ENCODE measurements at regions not wholly inside any gene's neighbourhood (a gene's known extent, or its start where the extent isn't known, plus 50 kb on each side); places are given as distances from the start of the nearest gene placed in this dataset.

DNA sequence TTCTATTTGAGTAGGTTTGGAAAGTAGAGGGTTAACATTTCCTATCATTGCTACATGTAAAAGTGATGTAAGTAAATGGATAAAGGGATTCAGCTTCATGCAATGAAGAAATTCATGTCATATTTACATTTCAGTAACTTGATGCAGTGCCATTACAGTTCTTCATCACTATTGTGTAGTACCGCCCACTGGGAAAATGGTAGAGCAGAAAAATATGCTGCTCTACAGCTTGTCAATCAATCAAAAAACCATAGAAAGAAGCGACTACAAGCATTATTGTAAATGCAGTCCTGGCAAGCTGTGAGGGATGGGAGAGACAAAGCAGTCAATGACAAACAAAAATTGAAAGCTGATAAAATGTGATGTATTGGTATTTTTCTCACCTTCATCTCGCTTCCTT is 1597.9 kb downstream of the RPA4 start:
- Histone ChIP-seq H2BK120ac (replicated peaks; ENCODE audit: low read depth, low read length) (no peak overlapping the region), H3K4me2 (ENCODE audit: insufficient read depth in 1 of 2, low read depth in 2 of 2, low read length in 2 of 2) (no peak overlapping the region), H3K4me3 (ENCODE audit: extremely low read depth in 1 of 4, insufficient read depth in 2 of 4, low read depth in 3 of 4, low read length in 4 of 4) (no peak overlapping the region), H3K9ac (replicated peaks in 1 of 4; ENCODE audit: extremely low read depth in 1 of 4, low read depth in 3 of 4, low read length in 3 of 4) (no peak overlapping the region), H3K4me1 (replicated peaks in 1 of 4; ENCODE audit: control insufficient read depth in 3 of 4, insufficient read depth in 4 of 4, low read length in 3 of 4) (peaks cover 0 to 4% (median 1%) of the 10 kb centered on the region in 4 experiments; a peak in 1 of 7 replicates), H4K91ac (replicated peaks; ENCODE audit: insufficient read length, low read length) (no peak overlapping the region), H4K20me1 (replicated peaks in 1 of 2; ENCODE audit: control insufficient read depth in 1 of 2, insufficient read depth in 2 of 2, low read length in 2 of 2) (no peaks in the 10 kb centered on the region), H4K8ac (ENCODE audit: extremely low read depth, insufficient read depth, low read length) (no peak overlapping the region), H3K14ac (ENCODE audit: insufficient read length) (no peak overlapping the region), H2AK5ac (ENCODE audit: low read depth, low read length) (no peak overlapping the region), H3K56ac (replicated peaks; ENCODE audit: insufficient read length, low read depth, low read length) (no peak overlapping the region), H3K23ac (ENCODE audit: insufficient read length) (no peak overlapping the region), H3K9me3 (ENCODE audit: insufficient read depth in 2 of 2, low read depth in 1 of 2, low read length in 1 of 2) (no peaks in the 10 kb centered on the region), H3K18ac (ENCODE audit: extremely low read depth, low read length) (no peak overlapping the region), H3K27me3 (replicated peaks in 1 of 4; ENCODE audit: control insufficient read depth in 3 of 4, extremely low read depth in 1 of 4, insufficient read depth in 3 of 4, low read length in 3 of 4) (no peaks in the 10 kb centered on the region), H3K23me2 (ENCODE audit: low read depth, low read length) (no peaks in the 10 kb centered on the region), H2BK15ac (ENCODE audit: low read length) (no peak overlapping the region), H3K27ac (ENCODE audit: low read depth, low read length) (no peak overlapping the region), H4K5ac (ENCODE audit: insufficient read length, low read depth, low read length) (no peak overlapping the region), H3K4ac (replicated peaks; ENCODE audit: insufficient read length, low read depth, low read length) (no peak overlapping the region), H3K79me2 (ENCODE audit: control insufficient read depth in 1 of 2, insufficient read depth in 2 of 2, low read length in 2 of 2) (no peaks in the 10 kb centered on the region), H2AFZ (ENCODE audit: low read length) (no peak overlapping the region), H3K36me3 (ENCODE audit: control insufficient read depth in 2 of 4, insufficient read depth in 4 of 4, low read length in 3 of 4) (no peaks in the 10 kb centered on the region), H2BK20ac (ENCODE audit: low read length) (no peak overlapping the region), H2BK12ac (ENCODE audit: low read depth, low read length) (no peak overlapping the region), H2BK5ac (ENCODE audit: low read depth, low read length) (no peak overlapping the region), H3K79me1 (ENCODE audit: low read depth, low read length) (no peaks in the 10 kb centered on the region)
- WGBS, 2 experiments (ENCODE audit: extremely low coverage in 1 of 2, insufficient coverage in 1 of 2, insufficient read length in 1 of 2, insufficient replicate concordance in 2 of 2, low coverage in 1 of 2, low lambda C conversion rate in 2 of 2, missing lambda C conversion rate in 1 of 2): 94% methylated on average over 2 of the region's 3 CpGs; no CpG with 5 or more reads in 1 of the 2 experiments
- POLR2A ChIA-PET (ENCODE audit: partially characterized antibody): no interaction called here
- CTCF ChIA-PET (ENCODE audit: partially characterized antibody): no interaction called here
- no peak for FAIRE-seq
- TF ChIP-seq TAF7 (optimal IDR thresholded peaks at IDR 0.05; ENCODE audit: borderline replicate concordance, low read depth, low read length) (no peak), RBBP5 (IDR thresholded peaks at IDR 0.05; ENCODE audit: borderline replicate concordance, low read depth, low read length) (no peak), SP1 (IDR thresholded peaks at IDR 0.05; ENCODE audit: low read depth, low read length) (no peak), TAF1 (IDR thresholded peaks at IDR 0.05; ENCODE audit: low read depth, low read length) (no peak), GTF2F1 (IDR thresholded peaks at IDR 0.05; ENCODE audit: borderline replicate concordance, low read depth, low read length) (no peak), BCL11A (IDR thresholded peaks at IDR 0.05; ENCODE audit: low read depth in 2 of 2, low read length in 2 of 2) (no peak), CHD1 (IDR thresholded peaks at IDR 0.05; ENCODE audit: low read depth, low read length) (no peak), BACH1 (IDR thresholded peaks at IDR 0.05; ENCODE audit: low read length) (no peak), HDAC2 (IDR thresholded peaks at IDR 0.05; ENCODE audit: borderline replicate concordance in 1 of 2, low read depth in 2 of 2, low read length in 2 of 2) (no peak), TCF12 (IDR thresholded peaks at IDR 0.05; ENCODE audit: low read depth, low read length) (no peak)
- DNase-seq (ENCODE audit: low read depth in 1 of 2, low spot score in 2 of 2): no peak
